HepG2 (cell line): ENCODE measurements at regions not wholly inside any gene's neighbourhood (a gene's known extent, or its start where the extent isn't known, plus 50 kb on each side); places are given as distances from the start of the nearest gene placed in this dataset.

Experiments used
- ATAC-seq: fragments of 200-7000 bp; cut with Tn5 transposase; 3 replicates; pipeline ENCODE4 v1.9.1; 2020; ENCODE audit warnings: mild to moderate bottlenecking, moderate library complexity
- BruUV-seq: library from RNA; stranded (reverse); fragments of 400-500 nt; replicated peaks from 2 replicates; lab custom pipeline; 2021; lab: Mats Ljungman, UMichigan
- CTCF ChIA-PET: fragments of 300-600 bp; formaldehyde crosslinking; extraction: SDS; loops from one replicate; lab custom pipeline; 2021; ENCODE audit warnings: low total read pairs, inconsistent platforms, low intra/inter-chr PET ratio; lab: Yijun Ruan, JAX
- POLR2A ChIA-PET: fragments of 350-600 bp; sonication (Branson Sonifier 250); formaldehyde crosslinking; loops from one replicate; lab custom pipeline; 2020; ENCODE audit warnings: antibody characterized with exemption, inconsistent platforms; lab: Yijun Ruan, JAX
- DNase-seq: peaks from one replicate; pipeline ENCODE4 v3.0.0-alpha.2; 2015; ENCODE audit warnings: low spot score
- FAIRE-seq: peaks from 3 replicates; lab custom pipeline; 2011; peaks lifted over from hg19 to GRCh38; lab: Jason Lieb, UNC
- H2AFZ ChIP-seq: one replicate; pipeline ENCODE4 v1.6.1; 2011; ENCODE audit warnings: low read length, inconsistent platforms
- H3K27ac ChIP-seq: fragments of 300-600 bp; 3 replicates; pipeline ENCODE4 v1.8.0; 2011; ENCODE audit warnings: mixed run types, mild to moderate bottlenecking, mixed read lengths, low read length, inconsistent platforms; ENCODE audit not compliant: insufficient read depth; ENCODE audit errors: extremely low read length
- H3K27me3 ChIP-seq, 2 experiments: fragments of 200-600 bp in 1 of 2; 2 replicates in 1 of 2; 3 replicates in 1 of 2; pipeline versions ENCODE4 v1.6.0 to v1.8.0; 2011; ENCODE audit warnings: low read length in 2 of 2, mild to moderate bottlenecking in 2 of 2, moderate library complexity in 2 of 2, inconsistent platforms in 1 of 2; ENCODE audit not compliant: insufficient read depth in 2 of 2, control insufficient read depth in 1 of 2
- H3K36me3 ChIP-seq, 2 experiments: fragments of 200-600 bp in 1 of 2; replicated peaks in 1 of 2; 2 replicates in 1 of 2; 3 replicates in 1 of 2; pipeline versions ENCODE4 v1.5.1 to v1.8.0; 2011; ENCODE audit warnings: low read length in 2 of 2, inconsistent platforms in 1 of 2; ENCODE audit not compliant: insufficient read depth in 2 of 2, control insufficient read depth in 1 of 2
- H3K4me1 ChIP-seq: 2 replicates; pipeline ENCODE4 v1.5.1; 2012; ENCODE audit warnings: low read length, inconsistent platforms; ENCODE audit not compliant: insufficient read depth
- H3K4me2 ChIP-seq: 2 replicates; pipeline ENCODE4 v1.6.0; 2011; ENCODE audit warnings: low read depth, low read length, inconsistent platforms
- H3K4me3 ChIP-seq, 3 experiments: fragments of 200-600 bp in 1 of 3; sonication (generic), shearing (Covaris generic) in 1 of 3; replicated peaks in 1 of 3; 2 replicates each; pipeline ENCODE4 v1.5.1; 2011 to 2016; ENCODE audit warnings: low read length in 3 of 3, inconsistent platforms in 2 of 3, low read depth in 2 of 3, mild to moderate bottlenecking in 2 of 3, control low read depth in 1 of 3, mixed read lengths in 1 of 3; ENCODE audit not compliant: insufficient read depth in 1 of 3
- H3K79me2 ChIP-seq: one replicate; pipeline ENCODE4 v1.6.1; 2011; ENCODE audit warnings: low read length, inconsistent platforms; ENCODE audit not compliant: insufficient read depth
- H3K9ac ChIP-seq: 2 replicates; pipeline ENCODE4 v1.6.0; 2011; ENCODE audit warnings: mild to moderate bottlenecking, low read depth, low read length, inconsistent platforms; ENCODE audit not compliant: insufficient read depth
- H3K9me3 ChIP-seq: 2 replicates; pipeline ENCODE4 v1.5.1; 2012; ENCODE audit warnings: mild to moderate bottlenecking, low read length
- H4K20me1 ChIP-seq: 2 replicates; pipeline ENCODE4 v1.6.0; 2011; ENCODE audit warnings: inconsistent platforms, mild to moderate bottlenecking, low read length, moderate library complexity; ENCODE audit not compliant: insufficient read depth
- KLF11 ChIP-seq: IDR thresholded peaks from 2 replicates; pipeline ENCODE4 v1.6.1; 2016; ENCODE audit warnings: missing compliant biosample characterization
- PLSCR1 ChIP-seq: sonication (generic); formaldehyde crosslinking; IDR thresholded peaks from 2 replicates; pipeline ENCODE4 v1.5.0; 2020; ENCODE audit warnings: missing genetic modification reagents, mild to moderate bottlenecking, borderline replicate concordance
- RFX3 ChIP-seq: IDR thresholded peaks from 2 replicates; pipeline ENCODE4 v1.6.1; 2016; ENCODE audit warnings: missing biosample characterization, missing genetic modification reagents
- RXRA ChIP-seq: sonication (generic); formaldehyde crosslinking; IDR thresholded peaks from 2 replicates; pipeline ENCODE4 v1.5.1; 2020; ENCODE audit warnings: missing genetic modification reagents
- SCMH1 ChIP-seq: sonication (generic); formaldehyde crosslinking; IDR thresholded peaks from 2 replicates; pipeline ENCODE4 v1.9.0; 2021; ENCODE audit warnings: missing genetic modification reagents, mild to moderate bottlenecking, borderline replicate concordance
- TOPORS ChIP-seq: sonication (generic); formaldehyde crosslinking; IDR thresholded peaks from 2 replicates; pipeline ENCODE4 v1.8.0; 2023; ENCODE audit warnings: mild to moderate bottlenecking, missing genetic modification reagents
- USF2 ChIP-seq, 2 experiments: sonication (generic) in 1 of 2; formaldehyde crosslinking in 1 of 2; IDR thresholded peaks; 2 replicates each; pipeline versions ENCODE4 v1.5.1 to v1.6.1; 2011 to 2020; ENCODE audit warnings: borderline replicate concordance in 1 of 2, low read depth in 1 of 2, low read length in 1 of 2, mild to moderate bottlenecking in 1 of 2, missing genetic modification reagents in 1 of 2, moderate library complexity in 1 of 2
- ZC3H4 ChIP-seq: sonication (generic); formaldehyde crosslinking; IDR thresholded peaks from 2 replicates; pipeline ENCODE4 v1.4.0; 2020; ENCODE audit warnings: missing genetic modification reagents, borderline replicate concordance
- ZMAT3 ChIP-seq: sonication (generic); formaldehyde crosslinking; conservative IDR thresholded peaks from 2 replicates; pipeline ENCODE4 v1.7.0; 2021; ENCODE audit warnings: missing genetic modification reagents
- ZMYM4 ChIP-seq: sonication (generic); formaldehyde crosslinking; IDR thresholded peaks from 2 replicates; pipeline ENCODE4 v1.8.1; 2023; ENCODE audit warnings: mild to moderate bottlenecking, missing genetic modification reagents
- ZNF17 ChIP-seq: sonication (generic); formaldehyde crosslinking; IDR thresholded peaks from 2 replicates; pipeline ENCODE4 v1.5.0; 2020; ENCODE audit warnings: mild to moderate bottlenecking, missing genetic modification reagents
- ZNF343 ChIP-seq: sonication (generic); formaldehyde crosslinking; IDR thresholded peaks from 2 replicates; pipeline ENCODE4 v1.4.0; 2020; ENCODE audit warnings: mild to moderate bottlenecking, missing genetic modification reagents
- ZNF512B ChIP-seq: sonication (generic); formaldehyde crosslinking; IDR thresholded peaks from 2 replicates; pipeline ENCODE4 v1.5.1; 2020; ENCODE audit warnings: missing genetic modification reagents, mild to moderate bottlenecking, borderline replicate concordance
- ZNF552 ChIP-seq: sonication (generic); formaldehyde crosslinking; IDR thresholded peaks from 2 replicates; pipeline ENCODE4 v1.9.0; 2022; ENCODE audit warnings: missing genetic modification reagents, mild to moderate bottlenecking, borderline replicate concordance
- in situ Hi-C: cut with HindIII; loops from 2 replicates; pipeline ENCODE4 v1.10.0; 2017; ENCODE audit warnings: low pct_unique_long_range_greater_than_20kb; ENCODE audit not compliant: extremely low pct_ligation_motif_present
- intact Hi-C: fragments of 100-400 bp; cut with micrococcal nuclease; formaldehyde crosslinking; loops from one replicate; pipeline ENCODE4 v1.10.0; 2022; ENCODE audit not compliant: unreplicated experiment

GRCh38 chr1:212233321-212233720, 51.9 kb upstream of the PPP2R5A start:
- ChIA-PET CTCF (no interaction called here), POLR2A (interaction anchor here (2.5 to 2.7 kb wide), 2 partner anchors 23 to 51 kb away, joined by 9 read pairs; no protein-coding TSS in a partner anchor)
- Histone ChIP-seq H3K9ac (no peak overlapping the region), H2AFZ (no peak overlapping the region), H3K4me2 (no peak overlapping the region), H3K4me1 (peaks cover 58% of the 10 kb centered on the region), H3K27me3 (no peaks in the 10 kb centered on the region; a peak in 2 of 5 replicates), H4K20me1 (no peaks in the 10 kb centered on the region), H3K9me3 (no peaks in the 10 kb centered on the region), H3K36me3 (no peaks in the 10 kb centered on the region), H3K27ac (no peak overlapping the region), H3K4me3 (no peak overlapping the region), H3K79me2 (no peaks in the 10 kb centered on the region)
- ATAC-seq: no peak
- TF ChIP-seq TOPORS (CRISPR knock-in tag) (no peak), ZC3H4 (CRISPR knock-in tag) (no peak), RFX3 (no peak), ZMYM4 (no peak), KLF11 (CRISPR knock-in tag) (no peak), PLSCR1 (CRISPR knock-in tag) (no peak), ZNF512B (no peak), ZMAT3 (CRISPR knock-in tag) (no peak), ZNF17 (no peak), ZNF343 (no peak), RXRA (CRISPR knock-in tag) (no peak), SCMH1 (CRISPR knock-in tag) (no peak), USF2 (IDR thresholded peaks at IDR 0.05; ENCODE audit: low read depth, low read length) (no peak), USF2 (CRISPR knock-in tag; IDR thresholded peaks at IDR 0.05; ENCODE audit: borderline replicate concordance) (no peak), ZNF552 (CRISPR knock-in tag) (no peak)
- DNase-seq: no peak
- no peak for FAIRE-seq
- in situ Hi-C loops (no loop called here), intact Hi-C loops (no loop called here)
- no TSS peak for BruUV-seq
